ENCODE measurements at regions not wholly inside any gene's neighbourhood (a gene's known extent, or its start where the extent isn't known, plus 50 kb on each side); places are given as distances from the start of the nearest gene placed in this dataset.

DNA sequence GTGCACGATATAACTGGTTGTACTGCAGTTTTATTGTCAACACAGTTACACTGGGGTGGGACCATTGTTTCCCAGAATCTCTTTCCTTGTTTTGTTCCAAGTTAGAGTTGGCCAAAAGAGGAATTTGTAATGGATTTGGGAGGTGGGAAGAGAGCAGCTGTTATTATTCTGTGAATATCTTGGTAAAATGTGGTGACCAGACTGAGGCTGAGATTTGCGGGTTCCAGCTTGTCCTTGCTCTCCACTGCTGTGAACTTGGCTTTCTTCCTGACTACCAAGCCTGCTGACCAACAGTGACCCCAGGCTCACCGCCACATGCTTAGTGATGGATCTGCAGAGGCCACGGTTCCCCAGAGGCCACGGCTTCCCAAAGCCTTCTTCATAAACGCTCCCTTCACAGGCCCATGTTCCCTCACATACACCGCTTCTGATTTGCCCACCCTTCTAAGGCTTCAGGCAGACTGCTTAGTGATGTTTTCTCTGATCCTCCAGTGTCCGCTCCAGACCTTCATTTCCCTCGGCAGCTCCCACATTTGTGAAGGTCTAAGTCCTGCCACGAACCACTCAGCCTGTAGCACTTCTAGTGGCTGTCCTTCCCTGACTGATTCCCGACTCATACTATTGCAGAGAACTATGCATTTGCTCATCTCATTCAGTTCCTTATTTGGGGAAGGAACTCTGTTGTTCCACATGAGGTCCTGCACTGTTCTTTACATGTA lies 525.5 kb upstream of the RGMA start:
- no TSS peak for BruUV-seq (replicated peaks)
- CTCF ChIA-PET, result no interaction called here
- H3K9me2 ChIP-seq (ENCODE audit: insufficient read depth), result no peaks in the 10 kb centered on the region
- DNase-seq (ENCODE audit: low read depth, low spot score), result no peak
- no peaks in the 10 kb centered on the region for H3K79me2 ChIP-seq (ENCODE audit: insufficient read depth, low read length)
- RAD21 ChIA-PET (ENCODE audit: low non-redundant PET in 1 of 2, low total read pairs in 2 of 2, uncharacterized antibody in 2 of 2, unreplicated experiment in 2 of 2), result no interaction called here
- ATAC-seq, result no peak
- no peak for TF ChIP-seq ELF1 (IDR thresholded peaks at IDR 0.05; ENCODE audit: borderline replicate concordance, low read depth)
- no peak for TF ChIP-seq EZH2phosphoT487 (IDR thresholded peaks at IDR 0.05; ENCODE audit: borderline replicate concordance)
- no peak for TF ChIP-seq EZH2 (IDR thresholded peaks at IDR 0.05)
- TF ChIP-seq, protein P1, sequence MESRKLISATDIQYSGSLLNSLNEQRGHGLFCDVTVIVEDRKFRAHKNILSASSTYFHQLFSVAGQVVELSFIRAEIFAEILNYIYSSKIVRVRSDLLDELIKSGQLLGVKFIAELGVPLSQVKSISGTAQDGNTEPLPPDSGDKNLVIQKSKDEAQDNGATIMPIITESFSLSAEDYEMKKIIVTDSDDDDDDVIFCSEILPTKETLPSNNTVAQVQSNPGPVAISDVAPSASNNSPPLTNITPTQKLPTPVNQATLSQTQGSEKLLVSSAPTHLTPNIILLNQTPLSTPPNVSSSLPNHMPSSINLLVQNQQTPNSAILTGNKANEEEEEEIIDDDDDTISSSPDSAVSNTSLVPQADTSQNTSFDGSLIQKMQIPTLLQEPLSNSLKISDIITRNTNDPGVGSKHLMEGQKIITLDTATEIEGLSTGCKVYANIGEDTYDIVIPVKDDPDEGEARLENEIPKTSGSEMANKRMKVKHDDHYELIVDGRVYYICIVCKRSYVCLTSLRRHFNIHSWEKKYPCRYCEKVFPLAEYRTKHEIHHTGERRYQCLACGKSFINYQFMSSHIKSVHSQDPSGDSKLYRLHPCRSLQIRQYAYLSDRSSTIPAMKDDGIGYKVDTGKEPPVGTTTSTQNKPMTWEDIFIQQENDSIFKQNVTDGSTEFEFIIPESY (IDR thresholded peaks at IDR 0.05; ENCODE audit: extremely low read depth, insufficient replicate concordance, low read length), result no peak
- no peak for TF ChIP-seq TCF7L2 (IDR thresholded peaks at IDR 0.05; ENCODE audit: borderline replicate concordance, extremely low read depth, insufficient read depth, insufficient read length)
- TF ChIP-seq, protein P2, sequence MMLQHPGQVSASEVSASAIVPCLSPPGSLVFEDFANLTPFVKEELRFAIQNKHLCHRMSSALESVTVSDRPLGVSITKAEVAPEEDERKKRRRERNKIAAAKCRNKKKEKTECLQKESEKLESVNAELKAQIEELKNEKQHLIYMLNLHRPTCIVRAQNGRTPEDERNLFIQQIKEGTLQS (IDR thresholded peaks at IDR 0.05), result no peak
- no peak for TF ChIP-seq POLR2AphosphoS5 (IDR thresholded peaks at IDR 0.05; ENCODE audit: low read depth, low read length)
- no peak for TF ChIP-seq FOSL1 (IDR thresholded peaks at IDR 0.05; ENCODE audit: low read depth)
- no peak for TF ChIP-seq YY1 (IDR thresholded peaks at IDR 0.05; ENCODE audit: extremely low read depth, insufficient replicate concordance, low read depth, low read length)
- no peak for TF ChIP-seq ZNF274 (IDR thresholded peaks at IDR 0.05; ENCODE audit: low read depth, low read length)
- TF ChIP-seq, protein P3, sequence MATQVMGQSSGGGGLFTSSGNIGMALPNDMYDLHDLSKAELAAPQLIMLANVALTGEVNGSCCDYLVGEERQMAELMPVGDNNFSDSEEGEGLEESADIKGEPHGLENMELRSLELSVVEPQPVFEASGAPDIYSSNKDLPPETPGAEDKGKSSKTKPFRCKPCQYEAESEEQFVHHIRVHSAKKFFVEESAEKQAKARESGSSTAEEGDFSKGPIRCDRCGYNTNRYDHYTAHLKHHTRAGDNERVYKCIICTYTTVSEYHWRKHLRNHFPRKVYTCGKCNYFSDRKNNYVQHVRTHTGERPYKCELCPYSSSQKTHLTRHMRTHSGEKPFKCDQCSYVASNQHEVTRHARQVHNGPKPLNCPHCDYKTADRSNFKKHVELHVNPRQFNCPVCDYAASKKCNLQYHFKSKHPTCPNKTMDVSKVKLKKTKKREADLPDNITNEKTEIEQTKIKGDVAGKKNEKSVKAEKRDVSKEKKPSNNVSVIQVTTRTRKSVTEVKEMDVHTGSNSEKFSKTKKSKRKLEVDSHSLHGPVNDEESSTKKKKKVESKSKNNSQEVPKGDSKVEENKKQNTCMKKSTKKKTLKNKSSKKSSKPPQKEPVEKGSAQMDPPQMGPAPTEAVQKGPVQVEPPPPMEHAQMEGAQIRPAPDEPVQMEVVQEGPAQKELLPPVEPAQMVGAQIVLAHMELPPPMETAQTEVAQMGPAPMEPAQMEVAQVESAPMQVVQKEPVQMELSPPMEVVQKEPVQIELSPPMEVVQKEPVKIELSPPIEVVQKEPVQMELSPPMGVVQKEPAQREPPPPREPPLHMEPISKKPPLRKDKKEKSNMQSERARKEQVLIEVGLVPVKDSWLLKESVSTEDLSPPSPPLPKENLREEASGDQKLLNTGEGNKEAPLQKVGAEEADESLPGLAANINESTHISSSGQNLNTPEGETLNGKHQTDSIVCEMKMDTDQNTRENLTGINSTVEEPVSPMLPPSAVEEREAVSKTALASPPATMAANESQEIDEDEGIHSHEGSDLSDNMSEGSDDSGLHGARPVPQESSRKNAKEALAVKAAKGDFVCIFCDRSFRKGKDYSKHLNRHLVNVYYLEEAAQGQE (IDR thresholded peaks at IDR 0.05; ENCODE audit: low read depth), result no peak
- no peak for TF ChIP-seq RAD21 (IDR thresholded peaks at IDR 0.05; ENCODE audit: low read depth)
- no peak for TF ChIP-seq CEBPB (IDR thresholded peaks at IDR 0.05; ENCODE audit: low read depth)
- TF ChIP-seq, protein P4, sequence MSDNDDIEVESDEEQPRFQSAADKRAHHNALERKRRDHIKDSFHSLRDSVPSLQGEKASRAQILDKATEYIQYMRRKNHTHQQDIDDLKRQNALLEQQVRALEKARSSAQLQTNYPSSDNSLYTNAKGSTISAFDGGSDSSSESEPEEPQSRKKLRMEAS (IDR thresholded peaks at IDR 0.05), result no peak
- intact Hi-C loops (cut with micrococcal nuclease), result no loop called here
- no peak overlapping the region for H2AFZ ChIP-seq (ENCODE audit: low read depth, low read length, poor library complexity, severe bottlenecking)
- no peaks in the 10 kb centered on the region for H4K20me1 ChIP-seq (ENCODE audit: insufficient read depth)
- no peak overlapping the region for H3K9ac ChIP-seq (ENCODE audit: low read length)
- no peak overlapping the region for H3K4me3 ChIP-seq (replicated peaks in 1 of 2; ENCODE audit: low read depth in 1 of 2, low read length in 2 of 2)
- H3K4me2 ChIP-seq (ENCODE audit: low read length), result no peak overlapping the region
- no peaks in the 10 kb centered on the region for H3K36me3 ChIP-seq (ENCODE audit: control insufficient read depth in 1 of 2, insufficient read depth in 2 of 2, low read length in 2 of 2)
- no peaks in the 10 kb centered on the region for H3K27me3 ChIP-seq (ENCODE audit: insufficient read depth, low read length)
- H3K9me3 ChIP-seq (ENCODE audit: control insufficient read depth in 1 of 2, insufficient read depth in 1 of 2, low read depth in 1 of 2, low read length in 2 of 2), result 0 out of 4 replicates have a peak, but pooled peaks cover 0 to 4% of the 10 kb centered on the region in 2 experiments
- no peak overlapping the region for H3K27ac ChIP-seq (ENCODE audit: low read depth, low read length)
- POLR2A ChIA-PET, result no interaction called here
- H3K4me1 ChIP-seq (ENCODE audit: control insufficient read depth in 1 of 2, insufficient read depth in 2 of 2, low read length in 2 of 2), result no peaks in the 10 kb centered on the region
